ENCODE measurements at regions not wholly inside any gene's neighbourhood (a gene's known extent, or its start where the extent isn't known, plus 50 kb on each side); places are given as distances from the start of the nearest gene placed in this dataset.

GRCh38 chr20:59434960-59435359, 134.5 kb downstream of the EDN3 start:
- Histone ChIP-seq H3K4me1 (ENCODE audit: insufficient read depth, low read length) (no peaks in the 10 kb centered on the region), H3K9me3 (ENCODE audit: control insufficient read depth, insufficient read depth, low read length) (no peaks in the 10 kb centered on the region), H3K9ac (ENCODE audit: low read depth, low read length) (no peak overlapping the region), H3K36me3 (ENCODE audit: insufficient read depth, low read length) (no peaks in the 10 kb centered on the region)

GRCh38 chr20:59435518-59435917, 135.1 kb downstream of the EDN3 start:
- H3K36me3 ChIP-seq (ENCODE audit: insufficient read depth, low read length) = no peaks in the 10 kb centered on the region
- H3K9me3 ChIP-seq (ENCODE audit: control insufficient read depth, insufficient read depth, low read length) = no peaks in the 10 kb centered on the region
- no peaks in the 10 kb centered on the region for H3K4me1 ChIP-seq (ENCODE audit: insufficient read depth, low read length)
- H3K9ac ChIP-seq (ENCODE audit: low read depth, low read length) = no peak overlapping the region

- Histone ChIP-seq H3K9me3 (ENCODE audit: control insufficient read depth, insufficient read depth, low read length) (no peaks in the 10 kb centered on the region), H3K4me1 (ENCODE audit: insufficient read depth, low read length) (peaks cover 3% of the 10 kb centered on the region; the same call in 1 of the 2 replicates), H3K9ac (ENCODE audit: low read depth, low read length) (no peak overlapping the region), H3K36me3 (ENCODE audit: insufficient read depth, low read length) (no peaks in the 10 kb centered on the region)
Observed at GRCh38 chr20:59437601-59438031, 137.2 kb downstream of the EDN3 start.

- H3K36me3 ChIP-seq (ENCODE audit: insufficient read depth, low read length) = no peaks in the 10 kb centered on the region
- H3K9ac ChIP-seq (ENCODE audit: low read depth, low read length) = no peak overlapping the region
- H3K4me1 ChIP-seq (ENCODE audit: insufficient read depth, low read length) = peaks cover 3% of the 10 kb centered on the region; the same call in 1 of the 2 replicates
- H3K9me3 ChIP-seq (ENCODE audit: control insufficient read depth, insufficient read depth, low read length) = no peaks in the 10 kb centered on the region
Observed at GRCh38 chr20:59438201-59438600, 137.8 kb downstream of the EDN3 start.

GRCh38 chr20:59439243-59439642, 138.8 kb downstream of the EDN3 start:
- H3K9ac ChIP-seq (ENCODE audit: low read depth, low read length) = no peak overlapping the region
- H3K4me1 ChIP-seq (ENCODE audit: insufficient read depth, low read length) = peaks cover 3% of the 10 kb centered on the region; the same call in 1 of the 2 replicates
- no peaks in the 10 kb centered on the region for H3K36me3 ChIP-seq (ENCODE audit: insufficient read depth, low read length)
- no peaks in the 10 kb centered on the region for H3K9me3 ChIP-seq (ENCODE audit: control insufficient read depth, insufficient read depth, low read length)

- Histone ChIP-seq H3K9ac (ENCODE audit: low read depth, low read length) (no peak overlapping the region), H3K4me1 (ENCODE audit: insufficient read depth, low read length) (peaks cover 3% of the 10 kb centered on the region; the same call in 1 of the 2 replicates), H3K9me3 (ENCODE audit: control insufficient read depth, insufficient read depth, low read length) (no peaks in the 10 kb centered on the region), H3K36me3 (ENCODE audit: insufficient read depth, low read length) (no peaks in the 10 kb centered on the region)
Observed at GRCh38 chr20:59441306-59441705, 140.9 kb downstream of the EDN3 start.

- Histone ChIP-seq H3K9me3 (ENCODE audit: control insufficient read depth, insufficient read depth, low read length) (no peaks in the 10 kb centered on the region), H3K9ac (ENCODE audit: low read depth, low read length) (no peak overlapping the region)
Observed at GRCh38 chr20:59441860-59442810, 141.7 kb downstream of the EDN3 start.

GRCh38 chr20:59443550-59443949, 143.1 kb downstream of the EDN3 start:
- no peaks in the 10 kb centered on the region for H3K9me3 ChIP-seq (ENCODE audit: control insufficient read depth, insufficient read depth, low read length)
- no peaks in the 10 kb centered on the region for H3K36me3 ChIP-seq (ENCODE audit: insufficient read depth, low read length)
- H3K4me1 ChIP-seq (ENCODE audit: insufficient read depth, low read length) = peaks cover 6% of the 10 kb centered on the region; the same call in 1 of the 2 replicates
- no peak overlapping the region for H3K9ac ChIP-seq (ENCODE audit: low read depth, low read length)

More at GRCh38 chr20:59441860-59442810, 141.7 kb downstream of the EDN3 start:
- no peaks in the 10 kb centered on the region for H3K36me3 ChIP-seq (ENCODE audit: insufficient read depth, low read length)
- H3K4me1 ChIP-seq (ENCODE audit: insufficient read depth, low read length) = peaks cover 3% of the 10 kb centered on the region; the same call in 1 of the 2 replicates

- Histone ChIP-seq H3K36me3 (ENCODE audit: insufficient read depth, low read length) (no peaks in the 10 kb centered on the region), H3K9me3 (ENCODE audit: control insufficient read depth, insufficient read depth, low read length) (no peaks in the 10 kb centered on the region), H3K9ac (ENCODE audit: low read depth, low read length) (no peak overlapping the region), H3K4me1 (ENCODE audit: insufficient read depth, low read length) (peaks cover 6% of the 10 kb centered on the region; the same call in 1 of the 2 replicates)
Observed at GRCh38 chr20:59446376-59446775, 146.0 kb downstream of the EDN3 start.

GRCh38 chr20:59448196-59448595, 147.8 kb downstream of the EDN3 start:
- H3K36me3 ChIP-seq (ENCODE audit: insufficient read depth, low read length) = no peaks in the 10 kb centered on the region
- peaks cover 5% of the 10 kb centered on the region for H3K4me1 ChIP-seq (ENCODE audit: insufficient read depth, low read length)
- no peak overlapping the region for H3K9ac ChIP-seq (ENCODE audit: low read depth, low read length)
- H3K9me3 ChIP-seq (ENCODE audit: control insufficient read depth, insufficient read depth, low read length) = no peaks in the 10 kb centered on the region

GRCh38 chr20:59448851-59449444, 148.5 kb downstream of the EDN3 start:
- Histone ChIP-seq H3K9me3 (ENCODE audit: control insufficient read depth, insufficient read depth, low read length) (no peaks in the 10 kb centered on the region), H3K9ac (ENCODE audit: low read depth, low read length) (no peak overlapping the region), H3K4me1 (ENCODE audit: insufficient read depth, low read length) (peaks cover 10% of the 10 kb centered on the region), H3K36me3 (ENCODE audit: insufficient read depth, low read length) (no peaks in the 10 kb centered on the region)

- Histone ChIP-seq H3K4me1 (ENCODE audit: insufficient read depth, low read length) (peaks cover 10% of the 10 kb centered on the region), H3K36me3 (ENCODE audit: insufficient read depth, low read length) (no peaks in the 10 kb centered on the region), H3K9me3 (ENCODE audit: control insufficient read depth, insufficient read depth, low read length) (no peaks in the 10 kb centered on the region), H3K9ac (ENCODE audit: low read depth, low read length) (no peak overlapping the region)
Observed at GRCh38 chr20:59451066-59451630, 150.7 kb downstream of the EDN3 start.

- Histone ChIP-seq H3K9me3 (ENCODE audit: control insufficient read depth, insufficient read depth, low read length) (no peaks in the 10 kb centered on the region), H3K36me3 (ENCODE audit: insufficient read depth, low read length) (no peaks in the 10 kb centered on the region), H3K9ac (ENCODE audit: low read depth, low read length) (no peak overlapping the region), H3K4me1 (ENCODE audit: insufficient read depth, low read length) (peaks cover 10% of the 10 kb centered on the region)
Observed at GRCh38 chr20:59451641-59452040, 151.2 kb downstream of the EDN3 start.

- Histone ChIP-seq H3K9ac (ENCODE audit: low read depth, low read length) (no peak overlapping the region), H3K9me3 (ENCODE audit: control insufficient read depth, insufficient read depth, low read length) (no peaks in the 10 kb centered on the region), H3K36me3 (ENCODE audit: insufficient read depth, low read length) (no peaks in the 10 kb centered on the region), H3K4me1 (ENCODE audit: insufficient read depth, low read length) (peaks cover 10% of the 10 kb centered on the region)
Observed at GRCh38 chr20:59452856-59453255, 151.5 kb upstream of the PHACTR3 start.
